GM23338 (cell line): ENCODE measurements at regions not wholly inside any gene's neighbourhood (a gene's known extent, or its start where the extent isn't known, plus 50 kb on each side); places are given as distances from the start of the nearest gene placed in this dataset.

Experiments used
- ATAC-seq: fragments of 200-7000 bp; cut with Tn5 transposase; 3 replicates; pipeline ENCODE4 v1.9.1; 2020
- DNase-seq: peaks from one replicate; pipeline ENCODE4 v3.0.0-alpha.2; 2015; ENCODE audit warnings: low spot score
- H2AFZ ChIP-seq: fragments of 200-600 bp; sonication (generic); 2 replicates; pipeline ENCODE4 v1.8.0; 2016; ENCODE audit warnings: antibody characterized with exemption, mild to moderate bottlenecking, moderate library complexity
- H3F3A ChIP-seq: fragments of 200-600 bp; sonication (generic); replicated peaks from 2 replicates; pipeline ENCODE4 v1.8.0; 2017; ENCODE audit warnings: antibody characterized with exemption, mixed run types, low read depth
- H3K27ac ChIP-seq: fragments of 200-600 bp; sonication (generic); 2 replicates; pipeline ENCODE4 v1.6.1; 2016; ENCODE audit warnings: low read depth
- H3K27me3 ChIP-seq: fragments of 200-600 bp; sonication (generic); 2 replicates; pipeline ENCODE4 v1.8.0; 2016; ENCODE audit warnings: mild to moderate bottlenecking, mixed run types, moderate library complexity; ENCODE audit not compliant: insufficient read depth
- H3K36me3 ChIP-seq: fragments of 200-600 bp; sonication (generic); 2 replicates; pipeline ENCODE4 v1.8.0; 2016; ENCODE audit warnings: mild to moderate bottlenecking; ENCODE audit not compliant: insufficient read depth
- H3K4me1 ChIP-seq: fragments of 200-600 bp; sonication (generic); 2 replicates; pipeline ENCODE4 v1.8.0; 2016; ENCODE audit warnings: mild to moderate bottlenecking, moderate library complexity; ENCODE audit not compliant: insufficient read depth
- H3K4me2 ChIP-seq: fragments of 200-600 bp; sonication (generic); 2 replicates; pipeline ENCODE4 v1.7.1; 2017; ENCODE audit warnings: mixed run types
- H3K4me3 ChIP-seq: fragments of 200-600 bp; sonication (generic); 2 replicates; pipeline ENCODE4 v1.6.1; 2016; ENCODE audit warnings: mixed run types
- H3K79me2 ChIP-seq: fragments of 200-600 bp; sonication (generic); replicated peaks from 2 replicates; pipeline ENCODE4 v1.8.0; 2017; ENCODE audit warnings: mild to moderate bottlenecking; ENCODE audit not compliant: insufficient read depth
- H3K9me2 ChIP-seq: fragments of 200-600 bp; sonication (generic); 2 replicates; pipeline ENCODE4 v1.8.0; 2017; ENCODE audit not compliant: insufficient read depth
- H4K20me1 ChIP-seq: fragments of 200-600 bp; sonication (generic); replicated peaks from 2 replicates; pipeline ENCODE4 v1.8.0; 2017; ENCODE audit warnings: mild to moderate bottlenecking; ENCODE audit not compliant: insufficient read depth
- H3K27ac Mint-ChIP-seq: 2 replicates; pipeline ENCODE4 v1.8.0; 2020; ENCODE audit warnings: inconsistent platforms, mild to moderate bottlenecking, moderate library complexity, mixed read lengths
- H3K27me3 Mint-ChIP-seq: 3 replicates; pipeline ENCODE4 v1.8.0; 2022; ENCODE audit warnings: low read depth, mild to moderate bottlenecking, moderate library complexity, mixed read lengths, inconsistent platforms; ENCODE audit not compliant: insufficient read depth, poor library complexity
- H3K36me3 Mint-ChIP-seq: 3 replicates; pipeline ENCODE4 v1.8.0; 2021; ENCODE audit warnings: low read depth, mild to moderate bottlenecking, inconsistent platforms, moderate library complexity, mixed read lengths
- H3K4me1 Mint-ChIP-seq: 3 replicates; pipeline ENCODE4 v1.8.0; 2020; ENCODE audit warnings: mild to moderate bottlenecking, inconsistent platforms, mixed read lengths
- H3K4me3 Mint-ChIP-seq: 3 replicates; pipeline ENCODE4 v1.8.0; 2021; ENCODE audit warnings: moderate library complexity, mild to moderate bottlenecking, inconsistent platforms, mixed read lengths
- H3K9me3 Mint-ChIP-seq: 3 replicates; pipeline ENCODE4 v1.8.0; 2020; ENCODE audit warnings: moderate library complexity, mild to moderate bottlenecking, inconsistent platforms, mixed read lengths
- CREB1 ChIP-seq: fragments of 250-450 bp; sonication (Bioruptor Pico); IDR thresholded peaks from 2 replicates; pipeline ENCODE4 v1.5.0; 2020; ENCODE audit warnings: low read depth, mild to moderate bottlenecking, moderate library complexity
- CTCF ChIP-seq, 2 experiments: fragments of 200-600 bp in 1 of 2; sonication (generic) in 1 of 2; conservative IDR thresholded peaks; 2 replicates each; pipeline versions ENCODE4 v1.5.1 to v1.6.1; 2016 to 2017; ENCODE audit warnings: antibody characterized with exemption in 2 of 2, low read depth in 2 of 2, mild to moderate bottlenecking in 2 of 2, moderate library complexity in 1 of 2
- ETS1 ChIP-seq: IDR thresholded peaks from 2 replicates; pipeline ENCODE4 v1.6.1; 2016; ENCODE audit warnings: antibody characterized with exemption
- EZH2phosphoT487 ChIP-seq: fragments of 200-600 bp; sonication (generic); IDR thresholded peaks from one replicate; pipeline ENCODE4 v1.8.1; 2018; ENCODE audit warnings: antibody characterized with exemption; ENCODE audit not compliant: unreplicated experiment
- JUNB ChIP-seq: IDR thresholded peaks from one replicate; pipeline ENCODE4 v1.6.1; 2016; ENCODE audit warnings: antibody characterized with exemption; ENCODE audit not compliant: unreplicated experiment
- NANOG ChIP-seq: IDR thresholded peaks from 2 replicates; pipeline ENCODE4 v1.6.1; 2016; ENCODE audit warnings: antibody characterized with exemption, borderline replicate concordance
- POLR2AphosphoS5 ChIP-seq: IDR thresholded peaks from 2 replicates; pipeline ENCODE4 v1.6.1; 2016; ENCODE audit warnings: antibody characterized with exemption, low read depth
- REST ChIP-seq: IDR thresholded peaks from one replicate; pipeline ENCODE4 v1.6.1; 2018; ENCODE audit warnings: antibody characterized with exemption; ENCODE audit not compliant: unreplicated experiment
- STAT1 ChIP-seq: IDR thresholded peaks from one replicate; pipeline ENCODE4 v1.6.1; 2016; ENCODE audit warnings: antibody characterized with exemption; ENCODE audit not compliant: unreplicated experiment
- ZNF331 ChIP-seq: fragments of 250-450 bp; sonication (Bioruptor Pico); IDR thresholded peaks from 2 replicates; pipeline ENCODE4 v1.5.0; 2020; ENCODE audit warnings: low read depth, mild to moderate bottlenecking, moderate library complexity

DNA sequence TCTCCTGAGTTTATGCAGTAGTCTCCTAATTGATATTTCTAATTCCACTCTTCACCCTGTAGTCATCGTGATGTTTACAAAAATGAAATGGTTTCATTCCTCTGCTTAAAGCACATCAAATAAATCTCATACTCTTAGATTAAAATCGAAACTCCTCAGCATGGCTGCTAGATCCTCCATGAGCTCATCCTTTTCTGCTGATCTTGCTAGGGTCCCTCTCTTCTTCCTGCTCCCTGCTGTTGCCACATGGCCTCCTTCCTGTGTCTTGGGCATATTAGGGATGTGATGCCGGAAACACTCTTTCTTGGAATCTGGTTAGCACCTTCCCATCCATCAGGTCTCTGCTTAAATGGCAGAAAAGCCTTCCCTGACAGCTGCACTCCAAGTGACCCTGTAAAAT is 59.5 kb upstream of the MEGF10 start:
- Histone ChIP-seq H3K4me2 (no peak overlapping the region), H3K9me2 (no peaks in the 10 kb centered on the region), H3F3A (no peaks in the 10 kb centered on the region), H3K4me3 (no peak overlapping the region), H2AFZ (no peak overlapping the region), H3K79me2 (no peaks in the 10 kb centered on the region), H3K4me1 (peaks cover 13% of the 10 kb centered on the region; the same call in 1 of the 2 replicates), H3K27ac (no peak overlapping the region), H3K36me3 (no peaks in the 10 kb centered on the region), H4K20me1 (no peaks in the 10 kb centered on the region), H3K27me3 (peaks cover 30% of the 10 kb centered on the region)
- Mint-ChIP-seq H3K27me3 (peaks cover 15% of the 10 kb centered on the region), H3K36me3 (peaks cover 3% of the 10 kb centered on the region; the same call in 1 of the 3 replicates), H3K27ac (no peak overlapping the region), H3K4me1 (peaks cover 14% of the 10 kb centered on the region), H3K9me3 (no peaks in the 10 kb centered on the region; the same call in 2 of the 3 replicates), H3K4me3 (no peak overlapping the region)
- ATAC-seq (no peak), DNase-seq (no peak)
- TF ChIP-seq ZNF331 (CRISPR knock-in tag) (no peak), STAT1 (no peak), REST (no peak), POLR2AphosphoS5 (no peak), JUNB (no peak), ETS1 (no peak), EZH2phosphoT487 (no peak), CTCF (conservative IDR thresholded peaks at IDR 0.05; ENCODE audit: low read depth in 2 of 2) (no peak), NANOG (no peak), CREB1 (no peak)

- Mint-ChIP-seq H3K27ac (no peak overlapping the region), H3K36me3 (no peaks in the 10 kb centered on the region), H3K27me3 (peaks cover 9% of the 10 kb centered on the region), H3K4me1 (peaks cover 10% of the 10 kb centered on the region), H3K4me3 (no peak overlapping the region), H3K9me3 (no peaks in the 10 kb centered on the region; the same call in 2 of the 3 replicates)
- Histone ChIP-seq H3F3A (no peaks in the 10 kb centered on the region), H3K4me1 (peaks cover 11% of the 10 kb centered on the region; the same call in 1 of the 2 replicates), H3K4me3 (no peak overlapping the region), H3K27me3 (peaks cover 19% of the 10 kb centered on the region), H3K27ac (no peak overlapping the region), H2AFZ (no peak overlapping the region), H3K79me2 (no peaks in the 10 kb centered on the region), H3K36me3 (no peaks in the 10 kb centered on the region), H3K4me2 (no peak overlapping the region), H3K9me2 (no peaks in the 10 kb centered on the region), H4K20me1 (no peaks in the 10 kb centered on the region)
- ATAC-seq = no peak
- no peak for DNase-seq
- no peak for TF ChIP-seq CREB1
- TF ChIP-seq REST = no peak
These were observed 57.0 kb upstream of the MEGF10 start for GRCh38 chr5:127233590-127233989.
